ENCODE measurements at regions not wholly inside any gene's neighbourhood (a gene's known extent, or its start where the extent isn't known, plus 50 kb on each side); places are given as distances from the start of the nearest gene placed in this dataset.
A peak's percentile ranks its signal among the peaks of the same experiment; 100 is the strongest.

GRCh38 chr3:170730071-170730812, 139.8 kb downstream of the RPL22L1 start:
- no peak for DNase-seq (ENCODE audit: low spot score)

GRCh38 chr3:170728181-170728580, 141.8 kb downstream of the RPL22L1 start:
- DNase-seq (ENCODE audit: low spot score): no peak

- no peak for DNase-seq (ENCODE audit: low spot score)
Observed at GRCh38 chr3:170727754-170728153, 141.9 kb upstream of the SLC7A14 start.

GRCh38 chr3:170726976-170727661, 141.2 kb upstream of the SLC7A14 start:
- peak; percentile 24 for DNase-seq (ENCODE audit: low spot score)

GRCh38 chr3:170725285-170725731, 139.4 kb upstream of the SLC7A14 start:
- no peak for DNase-seq (ENCODE audit: low spot score)

GRCh38 chr3:170724599-170725280, 138.9 kb upstream of the SLC7A14 start:
- DNase-seq (ENCODE audit: low spot score): no peak

- no peak for DNase-seq (ENCODE audit: low spot score)
Observed at GRCh38 chr3:170723241-170723640, 137.4 kb upstream of the SLC7A14 start.

- DNase-seq (ENCODE audit: low spot score): no peak
Observed at GRCh38 chr3:170721563-170721962, 135.7 kb upstream of the SLC7A14 start.

- DNase-seq (ENCODE audit: low spot score): no peak
Observed at GRCh38 chr3:170719300-170719699, 133.4 kb upstream of the SLC7A14 start.

- no peak for DNase-seq (ENCODE audit: low spot score)
Observed at GRCh38 chr3:170718848-170719247, 133.0 kb upstream of the SLC7A14 start.

- DNase-seq (ENCODE audit: low spot score): no peak
Observed at GRCh38 chr3:170717410-170718402, 131.8 kb upstream of the SLC7A14 start.

GRCh38 chr3:170716172-170716805, 130.4 kb upstream of the SLC7A14 start:
- no peak for DNase-seq (ENCODE audit: low spot score)

GRCh38 chr3:170714562-170715535, 129.0 kb upstream of the SLC7A14 start:
- no peak for DNase-seq (ENCODE audit: low spot score)

GRCh38 chr3:170714122-170714521, 128.2 kb upstream of the SLC7A14 start:
- DNase-seq (ENCODE audit: low spot score): no peak

GRCh38 chr3:170713653-170714052, 127.8 kb upstream of the SLC7A14 start:
- DNase-seq (ENCODE audit: low spot score): no peak

- no peak for DNase-seq (ENCODE audit: low spot score)
Observed at GRCh38 chr3:170712798-170713197, 126.9 kb upstream of the SLC7A14 start.

- no peak for DNase-seq (ENCODE audit: low spot score)
Observed at GRCh38 chr3:170712336-170712735, 126.5 kb upstream of the SLC7A14 start.

- DNase-seq (ENCODE audit: low spot score): no peak
Observed at GRCh38 chr3:170711786-170712185, 125.9 kb upstream of the SLC7A14 start.

GRCh38 chr3:170709046-170709445, 123.2 kb upstream of the SLC7A14 start:
- no peak for DNase-seq (ENCODE audit: low spot score)

- no peak for DNase-seq (ENCODE audit: low spot score)
Observed at GRCh38 chr3:170707899-170708298, 122.0 kb upstream of the SLC7A14 start.

All from LoVo (cell line).